ENCODE measurements at regions not wholly inside any gene's neighbourhood (a gene's known extent, or its start where the extent isn't known, plus 50 kb on each side); places are given as distances from the start of the nearest gene placed in this dataset.
"Not testable (repeated sequence)": the region's sequence is repeated elsewhere in the genome, so short reads cannot be mapped to it uniquely, and the experiment has no call there.

GRCh38 chr21:9832751-9833150 lies 688.6 kb upstream of the TPTE start:
- not testable (repeated sequence) for TF ChIP-seq CTCF (IDR thresholded peaks at IDR 0.05); ZFX (IDR thresholded peaks at IDR 0.05; ENCODE audit: borderline replicate concordance)
